Type B pancreatic cell (in vitro differentiated cells): ENCODE measurements at regions not wholly inside any gene's neighbourhood (a gene's known extent, or its start where the extent isn't known, plus 50 kb on each side); places are given as distances from the start of the nearest gene placed in this dataset.

ENCODE experiments used
- DNase-seq: peaks from one replicate; pipeline ENCODE4 v3.0.0; 2021; ENCODE audit warnings: mixed read lengths; ENCODE audit not compliant: unreplicated experiment; ENCODE audit errors: extremely low spot score
- H3K27ac Mint-ChIP-seq: 2 replicates; pipeline ENCODE4 v1.8.0; 2021; ENCODE audit warnings: mild to moderate bottlenecking, mixed read lengths
- H3K27me3 Mint-ChIP-seq: 2 replicates; pipeline ENCODE4 v1.8.0; 2021; ENCODE audit warnings: mixed read lengths
- H3K36me3 Mint-ChIP-seq: 2 replicates; pipeline ENCODE4 v1.8.0; 2021; ENCODE audit warnings: mixed read lengths
- H3K4me1 Mint-ChIP-seq: one replicate; pipeline ENCODE4 v1.8.0; 2021; ENCODE audit warnings: mixed read lengths; ENCODE audit not compliant: unreplicated experiment
- H3K4me3 Mint-ChIP-seq: 2 replicates; pipeline ENCODE4 v1.8.0; 2021; ENCODE audit warnings: mild to moderate bottlenecking, mixed read lengths
- H3K9me3 Mint-ChIP-seq: 2 replicates; pipeline ENCODE4 v1.8.0; 2021; ENCODE audit warnings: mixed read lengths
- CTCF ChIP-seq: fragments of 200-600 bp; sonication (generic); conservative IDR thresholded peaks from 2 replicates; pipeline ENCODE4 v1.5.0; 2021; ENCODE audit warnings: antibody characterized with exemption, mild to moderate bottlenecking

- no peaks in the 10 kb centered on the region for H3K36me3 Mint-ChIP-seq
- no peak for TF ChIP-seq CTCF
- peaks cover 21% of the 10 kb centered on the region for H3K27me3 Mint-ChIP-seq
- H3K4me3 Mint-ChIP-seq: no peak overlapping the region
- H3K27ac Mint-ChIP-seq: no peak overlapping the region
- no peaks in the 10 kb centered on the region for H3K9me3 Mint-ChIP-seq
- no peak for DNase-seq
- H3K4me1 Mint-ChIP-seq: peaks cover 22% of the 10 kb centered on the region
These were observed 52.7 kb upstream of the NEURL1B start for GRCh38 chr5:172588380-172588779.

- no peak for DNase-seq
- H3K4me3 Mint-ChIP-seq: no peak overlapping the region
- no peak for TF ChIP-seq CTCF
- no peaks in the 10 kb centered on the region for H3K9me3 Mint-ChIP-seq
- H3K27ac Mint-ChIP-seq: no peak overlapping the region
- no peaks in the 10 kb centered on the region for H3K36me3 Mint-ChIP-seq
- H3K4me1 Mint-ChIP-seq: peaks cover 22% of the 10 kb centered on the region
- peaks cover 23% of the 10 kb centered on the region for H3K27me3 Mint-ChIP-seq
These were observed 54.0 kb upstream of the NEURL1B start for GRCh38 chr5:172587061-172587405.

- Mint-ChIP-seq H3K27me3 (peaks cover 23% of the 10 kb centered on the region), H3K4me1 (peaks cover 22% of the 10 kb centered on the region), H3K27ac (peak overlapping the region; percentile 38)
These were observed 54.7 kb upstream of the NEURL1B start for GRCh38 chr5:172586125-172587060.

GRCh38 chr5:172585114-172585513 lies 55.9 kb upstream of the NEURL1B start:
- Mint-ChIP-seq H3K4me1 (peaks cover 25% of the 10 kb centered on the region), H3K27ac (no peak overlapping the region), H3K9me3 (no peaks in the 10 kb centered on the region), H3K36me3 (no peaks in the 10 kb centered on the region), H3K4me3 (no peak overlapping the region), H3K27me3 (peaks cover 28% of the 10 kb centered on the region)
- no peak for TF ChIP-seq CTCF
- DNase-seq: no peak

More at GRCh38 chr5:172586125-172587060, 54.7 kb upstream of the NEURL1B start:
- Mint-ChIP-seq H3K4me3 (no peak overlapping the region), H3K9me3 (no peaks in the 10 kb centered on the region), H3K36me3 (no peaks in the 10 kb centered on the region)
- TF ChIP-seq CTCF: no peak
- DNase-seq: no peak

GRCh38 chr5:172584638-172585037 lies 56.4 kb upstream of the NEURL1B start:
- no peak overlapping the region for H3K4me3 Mint-ChIP-seq
- H3K36me3 Mint-ChIP-seq: no peaks in the 10 kb centered on the region
- peaks cover 29% of the 10 kb centered on the region for H3K4me1 Mint-ChIP-seq
- TF ChIP-seq CTCF: no peak
- no peak for DNase-seq
- H3K27me3 Mint-ChIP-seq: peaks cover 31% of the 10 kb centered on the region
- H3K9me3 Mint-ChIP-seq: no peaks in the 10 kb centered on the region
- no peak overlapping the region for H3K27ac Mint-ChIP-seq
